ENCODE measurements at regions not wholly inside any gene's neighbourhood (a gene's known extent, or its start where the extent isn't known, plus 50 kb on each side); places are given as distances from the start of the nearest gene placed in this dataset.

DNA sequence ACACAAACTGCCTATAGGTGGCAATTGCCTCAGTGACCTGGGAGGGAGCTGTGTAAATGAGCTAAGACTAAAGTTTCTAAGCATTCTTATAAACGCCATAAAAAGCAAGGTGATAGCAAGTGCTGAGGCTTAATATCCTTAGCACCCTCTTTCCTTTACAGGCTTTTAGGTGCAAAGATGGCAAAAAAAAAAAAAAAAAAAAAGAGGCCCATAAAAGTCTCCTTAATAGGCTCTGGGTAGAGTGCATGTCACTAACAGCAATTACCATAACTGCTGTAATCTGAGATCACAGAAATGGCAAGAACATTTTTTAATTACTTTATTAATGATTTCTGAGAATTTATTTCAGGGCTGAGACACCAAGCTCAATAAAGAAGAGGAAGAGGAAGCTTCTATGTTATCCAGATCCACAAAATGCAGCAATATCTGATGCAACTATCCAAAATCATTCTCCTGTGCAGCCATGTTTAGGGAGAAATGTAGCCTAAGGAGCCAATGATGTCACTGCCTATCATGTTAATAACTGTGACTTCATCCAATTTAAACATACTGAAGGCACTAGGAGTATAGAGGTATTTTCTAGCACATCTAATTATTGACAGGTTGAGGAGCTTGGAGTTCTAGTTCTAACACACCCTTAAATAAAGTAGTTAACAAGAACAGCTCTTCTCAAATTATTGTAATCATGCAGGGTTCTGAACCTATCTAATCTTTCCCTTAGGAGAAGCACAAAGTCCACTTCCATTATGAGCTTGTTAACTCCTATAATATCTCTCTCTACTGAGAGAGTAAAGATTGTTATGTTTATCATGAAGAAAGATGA is 804.3 kb upstream of the ACVR2A start:
- Histone ChIP-seq H3K27me3 (no peaks in the 10 kb centered on the region), H3K9me3 (no peaks in the 10 kb centered on the region), H3K36me3 (no peaks in the 10 kb centered on the region), H3K4me1 (ENCODE audit: control insufficient read depth in 1 of 2, insufficient read depth in 1 of 2, low read depth in 1 of 2, low read length in 1 of 2) (no peaks in the 10 kb centered on the region), H3K27ac (no peak overlapping the region), H3K4me3 (ENCODE audit: low read depth in 1 of 2, low read length in 1 of 2) (no peak overlapping the region)
- no peak for TF ChIP-seq CTCF (IDR thresholded peaks at IDR 0.05)

- Histone ChIP-seq H3K27ac (no peak overlapping the region), H3K9me3 (no peaks in the 10 kb centered on the region), H3K36me3 (no peaks in the 10 kb centered on the region), H3K4me3 (ENCODE audit: low read depth in 1 of 2, low read length in 1 of 2) (no peak overlapping the region), H3K4me1 (ENCODE audit: control insufficient read depth in 1 of 2, insufficient read depth in 1 of 2, low read depth in 1 of 2, low read length in 1 of 2) (no peaks in the 10 kb centered on the region), H3K27me3 (no peaks in the 10 kb centered on the region)
- TF ChIP-seq CTCF (IDR thresholded peaks at IDR 0.05), result no peak
These were observed 807.8 kb upstream of the ACVR2A start for GRCh38 chr2:147037048-147037447.

DNA sequence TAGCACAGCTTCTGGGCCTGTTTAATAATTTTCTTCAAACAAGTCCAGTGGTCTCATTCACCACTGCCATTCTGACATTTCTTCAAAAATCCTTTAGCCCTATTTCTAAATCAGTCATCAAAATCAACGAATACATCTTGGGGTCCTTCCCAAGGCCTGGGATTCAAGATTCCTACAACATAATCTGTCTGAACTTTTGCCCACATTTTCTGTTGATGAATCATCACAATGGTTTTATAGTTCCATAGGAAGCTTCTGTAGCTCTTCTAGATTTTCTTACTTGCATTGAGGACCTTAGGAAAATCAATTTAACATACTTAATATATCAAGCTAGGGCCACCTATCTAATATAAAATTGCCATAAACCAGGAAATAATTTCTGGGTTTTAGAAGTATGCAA is 811.8 kb upstream of the ACVR2A start:
- H3K9me3 ChIP-seq, result no peaks in the 10 kb centered on the region
- no peaks in the 10 kb centered on the region for H3K4me1 ChIP-seq (ENCODE audit: control insufficient read depth in 1 of 2, insufficient read depth in 1 of 2, low read depth in 1 of 2, low read length in 1 of 2)
- H3K27me3 ChIP-seq, result no peaks in the 10 kb centered on the region
- no peak overlapping the region for H3K27ac ChIP-seq
- no peak for TF ChIP-seq CTCF (IDR thresholded peaks at IDR 0.05)
- H3K4me3 ChIP-seq (ENCODE audit: low read depth in 1 of 2, low read length in 1 of 2), result no peak overlapping the region
- no peaks in the 10 kb centered on the region for H3K36me3 ChIP-seq

DNA sequence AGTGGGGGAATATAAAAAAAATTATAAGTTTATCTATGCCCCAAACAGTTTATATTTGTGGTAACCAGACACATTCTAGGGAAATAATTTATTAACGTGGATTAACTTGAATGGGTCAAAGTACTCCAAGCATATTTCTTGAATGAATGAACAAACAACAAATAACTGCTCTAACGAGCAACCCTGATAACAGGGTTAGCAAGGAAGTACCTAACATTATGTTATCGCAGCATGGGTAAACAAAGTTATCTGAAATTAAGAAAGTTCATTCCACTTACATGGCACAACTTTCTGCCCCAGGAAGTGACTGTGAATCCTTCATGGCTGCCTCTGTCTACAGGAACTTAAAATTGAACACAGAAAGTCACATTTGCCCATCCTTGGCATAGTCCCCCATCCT is 812.9 kb upstream of the ACVR2A start:
- no peaks in the 10 kb centered on the region for H3K36me3 ChIP-seq
- H3K27ac ChIP-seq, result no peak overlapping the region
- no peaks in the 10 kb centered on the region for H3K4me1 ChIP-seq (ENCODE audit: control insufficient read depth in 1 of 2, insufficient read depth in 1 of 2, low read depth in 1 of 2, low read length in 1 of 2)
- no peaks in the 10 kb centered on the region for H3K9me3 ChIP-seq
- no peak overlapping the region for H3K4me3 ChIP-seq (ENCODE audit: low read depth in 1 of 2, low read length in 1 of 2)
- TF ChIP-seq CTCF (IDR thresholded peaks at IDR 0.05), result no peak
- H3K27me3 ChIP-seq, result no peaks in the 10 kb centered on the region

DNA sequence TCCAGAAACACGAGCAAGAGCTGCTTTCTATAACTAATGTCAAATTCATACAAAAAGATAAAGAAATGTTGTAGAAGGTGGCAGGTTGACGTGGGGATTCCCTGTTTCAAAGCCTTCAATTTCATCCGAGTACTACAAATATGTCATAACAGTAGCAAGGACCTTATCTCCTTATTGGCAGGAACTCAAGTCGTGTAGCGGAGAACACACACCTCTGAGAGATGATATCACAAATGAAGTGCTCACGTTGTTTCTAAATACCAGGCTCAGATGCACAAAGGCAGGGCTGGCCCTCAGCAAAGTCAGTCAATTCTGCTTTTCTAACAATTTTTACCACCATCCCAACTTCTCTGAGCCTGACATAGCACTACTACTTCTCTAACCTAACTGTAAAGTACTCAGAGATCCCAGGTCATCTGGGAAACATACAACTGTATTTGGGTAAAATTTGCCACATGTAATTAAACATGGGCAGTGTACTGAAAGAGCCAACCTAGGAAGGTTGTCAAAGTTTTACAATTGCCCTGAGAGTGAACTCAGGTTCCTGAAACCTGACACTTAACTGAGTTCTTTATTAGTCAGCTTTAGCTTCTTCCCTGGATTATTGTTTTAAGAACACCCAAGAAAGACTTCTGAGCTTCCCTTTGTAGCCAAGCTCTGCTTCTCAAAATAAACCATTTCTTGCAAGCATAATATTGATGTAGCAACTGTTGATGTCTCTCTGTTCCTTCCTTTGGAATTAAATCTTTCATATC is 813.7 kb upstream of the ACVR2A start:
- Histone ChIP-seq H3K36me3 (no peaks in the 10 kb centered on the region), H3K9me3 (no peaks in the 10 kb centered on the region), H3K27ac (no peak overlapping the region), H3K4me3 (ENCODE audit: low read depth in 1 of 2, low read length in 1 of 2) (no peak overlapping the region), H3K27me3 (no peaks in the 10 kb centered on the region), H3K4me1 (ENCODE audit: control insufficient read depth in 1 of 2, insufficient read depth in 1 of 2, low read depth in 1 of 2, low read length in 1 of 2) (no peaks in the 10 kb centered on the region)
- no peak for TF ChIP-seq CTCF (IDR thresholded peaks at IDR 0.05)

Data from neutrophil (primary cell).